H9 (cell line): ENCODE measurements at regions not wholly inside any gene's neighbourhood (a gene's known extent, or its start where the extent isn't known, plus 50 kb on each side); places are given as distances from the start of the nearest gene placed in this dataset.

ENCODE experiments used
- DNase-seq: peaks from one replicate; pipeline ENCODE4 v3.0.0-alpha.2; 2017
- H2AFZ ChIP-seq: one replicate; pipeline ENCODE4 v1.6.1; 2013; ENCODE audit warnings: mild to moderate bottlenecking, low read length, control low read depth, moderate library complexity
- H2AK5ac ChIP-seq: 2 replicates; pipeline ENCODE4 v1.6.1; 2013; ENCODE audit warnings: low read length, control low read depth, mixed read lengths; ENCODE audit not compliant: insufficient read length
- H2BK120ac ChIP-seq: one replicate; pipeline ENCODE4 v1.6.1; 2013; ENCODE audit warnings: low read depth, mild to moderate bottlenecking, low read length, control low read depth, inconsistent platforms; ENCODE audit not compliant: poor library complexity, severe bottlenecking
- H2BK12ac ChIP-seq: 2 replicates; pipeline ENCODE4 v1.6.1; 2013; ENCODE audit warnings: low read length, control low read depth, mixed read lengths, low read depth; ENCODE audit not compliant: insufficient read length
- H2BK15ac ChIP-seq: 2 replicates; pipeline ENCODE4 v1.6.1; 2013; ENCODE audit warnings: low read depth, low read length, control low read depth
- H2BK20ac ChIP-seq: one replicate; pipeline ENCODE4 v1.6.1; 2013; ENCODE audit warnings: low read depth, mild to moderate bottlenecking, low read length, control low read depth, inconsistent platforms; ENCODE audit not compliant: poor library complexity, severe bottlenecking
- H2BK5ac ChIP-seq: 2 replicates; pipeline ENCODE4 v1.6.1; 2013; ENCODE audit warnings: low read length, control low read depth, mixed read lengths; ENCODE audit not compliant: insufficient read length
- H3K14ac ChIP-seq: 2 replicates; pipeline ENCODE4 v1.6.1; 2013; ENCODE audit warnings: low read length, control low read depth; ENCODE audit not compliant: insufficient read depth
- H3K18ac ChIP-seq: 2 replicates; pipeline ENCODE4 v1.6.1; 2013; ENCODE audit warnings: low read depth, mild to moderate bottlenecking, mixed read lengths, low read length, control low read depth; ENCODE audit not compliant: insufficient read length
- H3K23ac ChIP-seq: 2 replicates; pipeline ENCODE4 v1.6.1; 2013; ENCODE audit warnings: low read length, control low read depth, mixed read lengths, low read depth; ENCODE audit not compliant: insufficient read length
- H3K23me2 ChIP-seq: 2 replicates; pipeline ENCODE4 v1.6.1; 2013; ENCODE audit warnings: low read depth, mild to moderate bottlenecking, mixed read lengths, low read length, control low read depth; ENCODE audit not compliant: insufficient read length, poor library complexity, severe bottlenecking
- H3K27ac ChIP-seq: 2 replicates; pipeline ENCODE4 v1.5.1; 2013; ENCODE audit warnings: low read length, control low read depth, mixed read lengths, low read depth; ENCODE audit not compliant: insufficient read length
- H3K27me3 ChIP-seq: 2 replicates; pipeline ENCODE4 v1.6.1; 2013; ENCODE audit warnings: low read length, control low read depth, inconsistent platforms; ENCODE audit not compliant: insufficient read depth
- H3K4ac ChIP-seq: 2 replicates; pipeline ENCODE4 v1.6.1; 2013; ENCODE audit warnings: low read depth, mild to moderate bottlenecking, control low read depth, inconsistent platforms, low read length, moderate library complexity
- H3K4me1 ChIP-seq: 2 replicates; pipeline ENCODE4 v1.6.1; 2013; ENCODE audit warnings: low read length, control low read depth, inconsistent platforms; ENCODE audit not compliant: insufficient read depth
- H3K4me2 ChIP-seq: 2 replicates; pipeline ENCODE4 v1.6.1; 2013; ENCODE audit warnings: low read length, control low read depth, mixed read lengths; ENCODE audit not compliant: insufficient read length, insufficient read depth
- H3K56ac ChIP-seq: 2 replicates; pipeline ENCODE4 v1.6.1; 2013; ENCODE audit warnings: low read depth, mild to moderate bottlenecking, mixed read lengths, low read length, control low read depth; ENCODE audit not compliant: insufficient read length
- H3K79me1 ChIP-seq: 2 replicates; pipeline ENCODE4 v1.6.1; 2013; ENCODE audit warnings: low read depth, mild to moderate bottlenecking, moderate library complexity, low read length, control low read depth, inconsistent platforms; ENCODE audit not compliant: insufficient read depth, poor library complexity, severe bottlenecking
- H3K79me2 ChIP-seq: 2 replicates; pipeline ENCODE4 v1.6.1; 2013; ENCODE audit warnings: low read length, control low read depth, inconsistent platforms; ENCODE audit not compliant: insufficient read depth
- H3K9ac ChIP-seq: 2 replicates; pipeline ENCODE4 v1.6.1; 2013; ENCODE audit warnings: low read length, control low read depth, mixed read lengths; ENCODE audit not compliant: insufficient read length; ENCODE audit errors: extremely low read depth
- H3K9me3 ChIP-seq: one replicate; pipeline ENCODE4 v1.6.1; 2013; ENCODE audit warnings: low read depth, low read length, inconsistent platforms; ENCODE audit not compliant: control insufficient read depth
- H3T11ph ChIP-seq: one replicate; pipeline ENCODE4 v1.6.1; 2013; ENCODE audit warnings: mild to moderate bottlenecking, low read length, control low read depth, inconsistent platforms
- H4K20me1 ChIP-seq: one replicate; pipeline ENCODE4 v1.6.1; 2013; ENCODE audit not compliant: control insufficient read depth, insufficient read length, insufficient read depth
- H4K5ac ChIP-seq: 2 replicates; pipeline ENCODE4 v1.6.1; 2013; ENCODE audit warnings: low read depth, mild to moderate bottlenecking, mixed read lengths, low read length, control low read depth; ENCODE audit not compliant: insufficient read length
- H4K8ac ChIP-seq: replicated peaks from 2 replicates; pipeline ENCODE4 v1.6.1; 2013; ENCODE audit warnings: low read length, control low read depth, mixed read lengths, low read depth; ENCODE audit not compliant: insufficient read length
- H4K91ac ChIP-seq: 2 replicates; pipeline ENCODE4 v1.6.1; 2013; ENCODE audit warnings: low read depth, mild to moderate bottlenecking, moderate library complexity, mixed read lengths, low read length, control low read depth; ENCODE audit not compliant: insufficient read length
- H3K27ac Mint-ChIP-seq, 3 experiments: 2 replicates in 2 of 3; 3 replicates in 1 of 3; pipeline ENCODE4 v1.8.0; 2020 to 2021; ENCODE audit warnings: mixed read lengths in 3 of 3, mild to moderate bottlenecking in 1 of 3, moderate library complexity in 1 of 3
- H3K27me3 Mint-ChIP-seq: 2 replicates; pipeline ENCODE4 v1.8.0; 2021; ENCODE audit warnings: low read depth, mild to moderate bottlenecking, moderate library complexity, mixed read lengths
- H3K36me3 Mint-ChIP-seq, 3 experiments: 2 replicates in 2 of 3; 3 replicates in 1 of 3; pipeline ENCODE4 v1.8.0; 2020 to 2021; ENCODE audit warnings: low read depth in 3 of 3, mixed read lengths in 3 of 3; ENCODE audit not compliant: insufficient read depth in 1 of 3
- H3K4me1 Mint-ChIP-seq, 2 experiments: 2 replicates each; pipeline ENCODE4 v1.8.0; 2020; ENCODE audit warnings: mixed read lengths in 2 of 2
- H3K4me3 Mint-ChIP-seq, 2 experiments: 2 replicates in 1 of 2; 3 replicates in 1 of 2; pipeline ENCODE4 v1.8.0; 2020 to 2021; ENCODE audit warnings: mild to moderate bottlenecking in 2 of 2, mixed read lengths in 2 of 2, moderate library complexity in 1 of 2
- H3K9me3 Mint-ChIP-seq, 2 experiments: 2 replicates in 1 of 2; 3 replicates in 1 of 2; pipeline ENCODE4 v1.8.0; 2020; ENCODE audit warnings: mild to moderate bottlenecking in 2 of 2, mixed read lengths in 2 of 2, moderate library complexity in 1 of 2
- WGBS: extraction: QIAGEN DNeasy Blood & Tissue Kit; methylation state at CpG from one replicate; pipeline ENCODE4 v1.1.7; 2013; ENCODE audit warnings: missing lambda C conversion rate, low lambda C conversion rate, mixed read lengths; ENCODE audit not compliant: insufficient read length; ENCODE audit errors: extremely low coverage; 5-methylcytosine and 5-hydroxymethylcytosine counted together
- TF ChIP-seq, protein P1 (sequence below): fragments of 200-600 bp; sonication (generic); conservative IDR thresholded peaks from 3 replicates; pipeline ENCODE4 v1.8.0; 2021; ENCODE audit warnings: antibody characterized with exemption, mild to moderate bottlenecking

DNA sequence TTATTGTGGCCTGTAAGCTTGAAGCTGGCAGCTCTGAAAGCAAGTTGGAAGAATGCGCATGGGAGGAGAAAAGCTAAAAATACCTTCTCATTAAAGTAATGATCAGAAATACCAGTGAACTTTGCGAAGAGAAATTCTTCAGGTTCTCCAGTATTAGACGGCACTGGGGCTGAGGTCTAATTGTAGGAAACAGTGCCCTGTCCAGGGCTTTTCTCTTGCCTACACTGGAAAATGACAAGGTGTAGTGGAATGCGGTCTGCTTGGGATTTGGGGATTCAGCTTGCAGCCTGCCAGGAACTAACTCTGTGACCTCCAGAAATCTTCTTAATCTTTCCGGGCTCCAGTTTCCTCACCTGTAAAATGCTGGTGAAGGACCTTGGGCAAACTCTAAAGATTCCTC is 53.3 kb upstream of the KCNJ16 start:
- H3K23ac ChIP-seq: no peak overlapping the region
- no peak overlapping the region for H3K18ac ChIP-seq
- H2AFZ ChIP-seq: no peak overlapping the region
- H3K14ac ChIP-seq: no peak overlapping the region
- no peak overlapping the region for H2BK15ac ChIP-seq
- Mint-ChIP-seq H3K36me3 (no peaks in the 10 kb centered on the region), H3K4me3 (no peak overlapping the region), H3K9me3 (no peaks in the 10 kb centered on the region; a peak in 1 of 5 replicates), H3K27ac (no peak overlapping the region), H3K27me3 (no peaks in the 10 kb centered on the region), H3K4me1 (peaks cover 0 to under 1% of the 10 kb centered on the region in 2 experiments; a peak in 1 of 4 replicates)
- H4K91ac ChIP-seq: no peak overlapping the region
- no peak overlapping the region for H2AK5ac ChIP-seq
- no peak overlapping the region for H4K5ac ChIP-seq
- H3K9ac ChIP-seq: no peak overlapping the region
- no peak overlapping the region for H2BK12ac ChIP-seq
- H3K79me1 ChIP-seq: no peaks in the 10 kb centered on the region
- DNase-seq: no peak
- no peak overlapping the region for H3T11ph ChIP-seq
- H3K23me2 ChIP-seq: no peaks in the 10 kb centered on the region
- no peak overlapping the region for H4K8ac ChIP-seq
- no peak overlapping the region for H3K4ac ChIP-seq
- H2BK5ac ChIP-seq: no peak overlapping the region
- no peak overlapping the region for H2BK120ac ChIP-seq
- H4K20me1 ChIP-seq: no peaks in the 10 kb centered on the region
- H3K27ac ChIP-seq: no peak overlapping the region
- no peaks in the 10 kb centered on the region for H3K27me3 ChIP-seq
- H3K9me3 ChIP-seq: no peaks in the 10 kb centered on the region
- TF ChIP-seq, protein P1, sequence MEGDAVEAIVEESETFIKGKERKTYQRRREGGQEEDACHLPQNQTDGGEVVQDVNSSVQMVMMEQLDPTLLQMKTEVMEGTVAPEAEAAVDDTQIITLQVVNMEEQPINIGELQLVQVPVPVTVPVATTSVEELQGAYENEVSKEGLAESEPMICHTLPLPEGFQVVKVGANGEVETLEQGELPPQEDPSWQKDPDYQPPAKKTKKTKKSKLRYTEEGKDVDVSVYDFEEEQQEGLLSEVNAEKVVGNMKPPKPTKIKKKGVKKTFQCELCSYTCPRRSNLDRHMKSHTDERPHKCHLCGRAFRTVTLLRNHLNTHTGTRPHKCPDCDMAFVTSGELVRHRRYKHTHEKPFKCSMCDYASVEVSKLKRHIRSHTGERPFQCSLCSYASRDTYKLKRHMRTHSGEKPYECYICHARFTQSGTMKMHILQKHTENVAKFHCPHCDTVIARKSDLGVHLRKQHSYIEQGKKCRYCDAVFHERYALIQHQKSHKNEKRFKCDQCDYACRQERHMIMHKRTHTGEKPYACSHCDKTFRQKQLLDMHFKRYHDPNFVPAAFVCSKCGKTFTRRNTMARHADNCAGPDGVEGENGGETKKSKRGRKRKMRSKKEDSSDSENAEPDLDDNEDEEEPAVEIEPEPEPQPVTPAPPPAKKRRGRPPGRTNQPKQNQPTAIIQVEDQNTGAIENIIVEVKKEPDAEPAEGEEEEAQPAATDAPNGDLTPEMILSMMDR: no peak
- H3K56ac ChIP-seq: no peak overlapping the region
- H3K79me2 ChIP-seq: no peaks in the 10 kb centered on the region
- WGBS: no CpG with 5 or more reads among the region's 5 CpGs
- H2BK20ac ChIP-seq: no peak overlapping the region
- no peak overlapping the region for H3K4me2 ChIP-seq
- no peaks in the 10 kb centered on the region for H3K4me1 ChIP-seq
